Psoas muscle (tissue), 7 donors: ENCODE measurements at regions not wholly inside any gene's neighbourhood (a gene's known extent, or its start where the extent isn't known, plus 50 kb on each side); places are given as distances from the start of the nearest gene placed in this dataset.
A peak's percentile ranks its signal among the peaks of the same experiment; 100 is the strongest.

Experiments
- ATAC-seq, 4 donors: fragments of 200-7000 bp; cut with Tn5 transposase; one replicate each; pipeline ENCODE4 v1.9.1; 2020; ENCODE audit warnings: moderate library complexity in 3 of 4, mild to moderate bottlenecking in 2 of 4
- DNase-seq, 2 donors: peaks; one replicate each; pipeline ENCODE4 v3.0.0-alpha.2; 2020
- H3K27ac ChIP-seq: fragments of 200-600 bp; one replicate; pipeline ENCODE4 v1.8.0; 2022
- H3K27me3 ChIP-seq, 3 donors: fragments of 200-600 bp in 1 of 3; one replicate each; pipeline versions ENCODE4 v1.6.1 to v1.8.0; 2013 to 2022; ENCODE audit warnings: low read length in 2 of 3, mild to moderate bottlenecking in 2 of 3, moderate library complexity in 1 of 3; ENCODE audit not compliant: insufficient read depth in 3 of 3
- H3K36me3 ChIP-seq, 2 donors: fragments of 200-600 bp in 1 of 2; one replicate each; pipeline versions ENCODE4 v1.6.1 to v1.8.0; 2013 to 2022; ENCODE audit warnings: low read depth in 1 of 2, mild to moderate bottlenecking in 1 of 2, moderate library complexity in 1 of 2; ENCODE audit not compliant: insufficient read depth in 1 of 2
- H3K4me1 ChIP-seq: fragments of 200-600 bp; one replicate; pipeline ENCODE4 v1.8.0; 2022
- H3K4me3 ChIP-seq: fragments of 200-600 bp; one replicate; pipeline ENCODE4 v1.8.0; 2022; ENCODE audit warnings: mild to moderate bottlenecking
- H3K9me3 ChIP-seq: fragments of 200-600 bp; one replicate; pipeline ENCODE4 v1.8.0; 2022
- WGBS, 3 donors: extraction: QIAGEN DNeasy Blood & Tissue Kit; methylation state at CpG; one replicate each; pipeline versions ENCODE4 v1.1.6 to v1.1.7; 2013; 5-methylcytosine and 5-hydroxymethylcytosine counted together
- intact Hi-C, 2 donors: fragments of 100-400 bp; cut with DNase I; formaldehyde crosslinking; loops; one replicate each; pipeline versions ENCODE4 v1.11.0 to v1.14.2; 2022
- TF ChIP-seq, protein P1 (sequence below): fragments of 200-600 bp; IDR thresholded peaks from one replicate; pipeline ENCODE4 v1.8.0; 2022; ENCODE audit warnings: antibody characterized with exemption
- donor health status: healthy with polysubstance abuse.
- donor health status: DM: no; HTN: no; CAD: no; lungs with moderate emphysema.
- donor health status: Bipolar disorder and iron deficiency.
- donor health status: healthy.
- donor health status: DM: yes; HTN: yes; CAD: no.
- donor health status: DM: no; HTN: no; CAD: no.
- donor health status: DM: yes; HTN: yes; CAD: no.

DNA sequence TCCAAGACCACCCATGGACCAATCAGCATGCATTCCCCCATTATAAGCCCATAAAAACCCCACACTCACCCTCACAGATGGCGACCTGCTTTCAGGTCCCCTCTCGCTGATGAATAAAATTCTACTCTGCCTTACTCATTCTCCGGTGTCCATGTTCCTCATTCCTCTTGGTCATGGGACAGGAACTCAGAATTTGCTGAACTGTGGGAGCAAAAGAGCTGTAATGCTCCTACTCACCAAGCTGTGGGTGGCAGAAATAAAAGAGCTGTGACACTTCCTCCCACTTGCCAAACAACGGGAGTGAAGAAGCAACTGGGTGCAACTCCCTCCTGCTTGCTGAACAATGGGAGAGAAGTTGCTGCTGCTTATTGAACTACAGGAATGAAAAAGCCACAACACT, 168.5 kb upstream of the PCDH18 start:
- no peaks in the 10 kb centered on the region for H3K36me3 ChIP-seq
- no peaks in the 10 kb centered on the region for H3K4me1 ChIP-seq
- 81 to 93% (median 86%) methylated on average over 4 of the region's 4 CpGs for WGBS, 3 donors
- no peaks in the 10 kb centered on the region for H3K27me3 ChIP-seq
- TF ChIP-seq, protein P1, sequence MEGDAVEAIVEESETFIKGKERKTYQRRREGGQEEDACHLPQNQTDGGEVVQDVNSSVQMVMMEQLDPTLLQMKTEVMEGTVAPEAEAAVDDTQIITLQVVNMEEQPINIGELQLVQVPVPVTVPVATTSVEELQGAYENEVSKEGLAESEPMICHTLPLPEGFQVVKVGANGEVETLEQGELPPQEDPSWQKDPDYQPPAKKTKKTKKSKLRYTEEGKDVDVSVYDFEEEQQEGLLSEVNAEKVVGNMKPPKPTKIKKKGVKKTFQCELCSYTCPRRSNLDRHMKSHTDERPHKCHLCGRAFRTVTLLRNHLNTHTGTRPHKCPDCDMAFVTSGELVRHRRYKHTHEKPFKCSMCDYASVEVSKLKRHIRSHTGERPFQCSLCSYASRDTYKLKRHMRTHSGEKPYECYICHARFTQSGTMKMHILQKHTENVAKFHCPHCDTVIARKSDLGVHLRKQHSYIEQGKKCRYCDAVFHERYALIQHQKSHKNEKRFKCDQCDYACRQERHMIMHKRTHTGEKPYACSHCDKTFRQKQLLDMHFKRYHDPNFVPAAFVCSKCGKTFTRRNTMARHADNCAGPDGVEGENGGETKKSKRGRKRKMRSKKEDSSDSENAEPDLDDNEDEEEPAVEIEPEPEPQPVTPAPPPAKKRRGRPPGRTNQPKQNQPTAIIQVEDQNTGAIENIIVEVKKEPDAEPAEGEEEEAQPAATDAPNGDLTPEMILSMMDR, result no peak
- no peak overlapping the region for H3K27ac ChIP-seq
- intact Hi-C loops, result no loop called here
- DNase-seq (no peak), ATAC-seq (no peak)
- no peaks in the 10 kb centered on the region for H3K9me3 ChIP-seq
- H3K4me3 ChIP-seq, result no peak overlapping the region

DNA sequence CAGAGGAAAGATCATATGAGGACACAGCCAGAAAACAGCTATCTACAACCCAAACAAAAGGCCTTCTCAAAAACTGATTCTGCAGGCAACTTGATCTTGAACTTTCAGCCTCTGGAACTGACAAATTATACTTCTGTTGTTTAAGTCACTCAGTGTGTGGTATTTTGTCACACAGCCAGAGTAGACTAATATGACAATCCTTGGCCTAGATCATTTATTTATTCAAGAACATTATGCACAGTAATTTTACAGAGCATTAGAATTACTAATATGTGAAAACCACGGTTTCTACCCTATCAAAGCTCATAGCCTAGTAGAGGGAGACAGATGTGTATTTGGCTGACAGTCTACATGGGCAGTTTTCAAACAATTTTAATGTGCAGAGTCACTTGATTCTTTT, 167.8 kb upstream of the PCDH18 start:
- DNase-seq (no peak), ATAC-seq (no peak)
- WGBS, 3 donors, result 18 to 29% (median 18%) methylated on average over 1 of the region's 1 CpG
- H3K4me3 ChIP-seq, result no peak overlapping the region
- H3K27ac ChIP-seq, result no peak overlapping the region
- intact Hi-C loops, result no loop called here
- no peaks in the 10 kb centered on the region for H3K9me3 ChIP-seq
- TF ChIP-seq, protein P1, result no peak
- no peaks in the 10 kb centered on the region for H3K27me3 ChIP-seq
- H3K4me1 ChIP-seq, result no peaks in the 10 kb centered on the region
- no peaks in the 10 kb centered on the region for H3K36me3 ChIP-seq

DNA sequence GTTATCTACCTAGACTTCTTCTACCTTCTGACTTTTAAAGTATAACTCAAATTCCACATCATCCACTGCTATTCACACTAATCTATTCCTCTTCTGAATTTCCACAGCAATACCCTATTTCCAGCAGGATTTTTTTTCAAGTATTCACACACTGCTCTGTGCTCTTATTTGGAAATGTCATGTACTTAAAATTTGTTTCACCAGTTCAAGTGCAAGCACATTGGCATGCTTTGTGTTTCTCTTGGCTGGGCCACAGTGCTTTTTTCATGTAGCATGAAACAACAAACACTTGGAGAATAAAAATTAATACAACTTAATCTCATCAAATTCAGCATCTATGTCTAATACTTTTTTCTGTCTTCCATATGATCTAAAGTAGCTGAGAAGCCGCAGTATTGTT, 161.8 kb upstream of the PCDH18 start:
- H3K27me3 ChIP-seq, result no peaks in the 10 kb centered on the region
- intact Hi-C loops, result no loop called here
- H3K4me1 ChIP-seq, result no peaks in the 10 kb centered on the region
- TF ChIP-seq, protein P1, result no peak
- H3K4me3 ChIP-seq, result no peak overlapping the region
- H3K27ac ChIP-seq, result no peak overlapping the region
- WGBS, 3 donors, result 40 to 60% (median 43%) methylated on average over 1 of the region's 1 CpG
- no peaks in the 10 kb centered on the region for H3K9me3 ChIP-seq
- no peak for ATAC-seq
- H3K36me3 ChIP-seq, result no peaks in the 10 kb centered on the region
- DNase-seq, result peak in 1 of 2 donors; percentile 28

DNA sequence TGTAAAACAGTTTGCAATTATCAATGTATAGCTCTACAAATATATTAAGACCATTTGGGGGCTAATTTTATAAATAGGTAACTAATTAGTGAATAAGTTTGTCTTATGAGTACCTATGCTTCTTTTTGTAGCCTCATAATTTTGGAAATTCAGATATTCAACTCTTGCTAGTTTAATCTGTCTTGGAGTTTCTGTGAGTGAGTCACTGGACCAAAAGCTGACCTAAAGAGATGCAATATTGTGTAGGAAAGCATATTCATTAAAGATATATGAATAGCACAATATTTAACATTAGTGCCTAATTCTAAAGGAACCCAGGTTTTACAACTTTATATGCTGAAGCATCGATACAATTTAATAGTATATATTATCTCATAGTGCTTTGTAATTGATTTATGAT, 161.3 kb upstream of the PCDH18 start:
- Histone ChIP-seq H3K4me3 (no peak overlapping the region), H3K27me3 (no peaks in the 10 kb centered on the region), H3K27ac (no peak overlapping the region), H3K9me3 (no peaks in the 10 kb centered on the region), H3K36me3 (no peaks in the 10 kb centered on the region), H3K4me1 (no peaks in the 10 kb centered on the region)
- 87% methylated on average over 1 of the region's 1 CpG for WGBS, 3 donors
- DNase-seq (no peak), ATAC-seq (no peak)
- intact Hi-C loops, result no loop called here
- TF ChIP-seq, protein P1, result no peak

DNA sequence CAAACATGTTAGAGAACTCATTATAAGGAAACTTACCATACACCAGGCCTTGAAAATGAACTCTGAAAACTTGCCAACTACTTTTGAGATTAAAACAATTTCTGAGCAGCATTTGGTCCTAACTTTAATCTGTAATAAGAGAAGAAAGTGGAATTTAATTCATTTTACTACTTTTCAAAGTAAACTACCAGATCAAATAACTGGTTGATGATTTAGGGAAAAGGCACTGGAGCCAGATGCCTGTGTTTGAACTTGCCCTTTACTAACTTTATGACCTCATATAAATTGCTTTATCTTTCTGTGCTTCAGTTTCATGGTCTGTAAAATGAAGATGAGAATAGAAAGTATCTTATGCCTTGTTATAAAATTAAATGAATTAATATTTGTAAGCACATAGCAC, 159.9 kb upstream of the PCDH18 start:
- TF ChIP-seq, protein P1, result no peak
- Histone ChIP-seq H3K27me3 (no peaks in the 10 kb centered on the region), H3K9me3 (no peaks in the 10 kb centered on the region), H3K4me1 (no peaks in the 10 kb centered on the region), H3K36me3 (no peaks in the 10 kb centered on the region), H3K4me3 (no peak overlapping the region), H3K27ac (no peak overlapping the region)
- ATAC-seq, result no peak
- no peak for DNase-seq
- intact Hi-C loops, result no loop called here
